HG02763 (cell line): ENCODE measurements at regions not wholly inside any gene's neighbourhood (a gene's known extent, or its start where the extent isn't known, plus 50 kb on each side); places are given as distances from the start of the nearest gene placed in this dataset.

Source experiments
- ATAC-seq: cut with Tn5 transposase; IDR thresholded peaks from one replicate; pipeline ENCODE4 v1.9.1; 2021; ENCODE audit warnings: mild to moderate bottlenecking, moderate library complexity; ENCODE audit not compliant: unreplicated experiment

- ATAC-seq = no peak
These were observed 179.2 kb upstream of the FAM3C start for GRCh38 chr7:121575194-121575765.

GRCh38 chr7:121574109-121574508, 178.0 kb upstream of the FAM3C start:
- no peak for ATAC-seq

GRCh38 chr7:121572615-121573014, 176.5 kb upstream of the FAM3C start:
- no peak for ATAC-seq

GRCh38 chr7:121570365-121570764, 174.3 kb upstream of the FAM3C start:
- no peak for ATAC-seq

- ATAC-seq = no peak
These were observed 167.1 kb upstream of the FAM3C start for GRCh38 chr7:121563177-121563576.

- ATAC-seq = no peak
These were observed 166.2 kb upstream of the FAM3C start for GRCh38 chr7:121562259-121562658.

- ATAC-seq = no peak
These were observed 165.6 kb upstream of the FAM3C start for GRCh38 chr7:121561717-121562116.

GRCh38 chr7:121560267-121560990, 164.3 kb upstream of the FAM3C start:
- no peak for ATAC-seq

GRCh38 chr7:121558288-121558687, 162.2 kb upstream of the FAM3C start:
- no peak for ATAC-seq

- ATAC-seq = no peak
These were observed 161.2 kb upstream of the FAM3C start for GRCh38 chr7:121557034-121557892.

GRCh38 chr7:121555558-121555957, 159.4 kb upstream of the FAM3C start:
- no peak for ATAC-seq

- ATAC-seq = peak; percentile 79
These were observed 151.5 kb upstream of the FAM3C start for GRCh38 chr7:121547544-121548092.

- no peak for ATAC-seq
These were observed 150.8 kb upstream of the FAM3C start for GRCh38 chr7:121546632-121547543.

GRCh38 chr7:121545418-121545817, 149.3 kb upstream of the FAM3C start:
- ATAC-seq = no peak

GRCh38 chr7:121544726-121545125, 148.6 kb upstream of the FAM3C start:
- no peak for ATAC-seq

- ATAC-seq = no peak
These were observed 148.1 kb upstream of the FAM3C start for GRCh38 chr7:121544238-121544637.

GRCh38 chr7:121541457-121541856, 145.3 kb upstream of the FAM3C start:
- ATAC-seq = no peak

- no peak for ATAC-seq
These were observed 144.0 kb upstream of the FAM3C start for GRCh38 chr7:121540138-121540537.

GRCh38 chr7:121537031-121537430, 140.9 kb upstream of the FAM3C start:
- no peak for ATAC-seq
